ENCODE measurements at regions not wholly inside any gene's neighbourhood (a gene's known extent, or its start where the extent isn't known, plus 50 kb on each side); places are given as distances from the start of the nearest gene placed in this dataset.

DNA sequence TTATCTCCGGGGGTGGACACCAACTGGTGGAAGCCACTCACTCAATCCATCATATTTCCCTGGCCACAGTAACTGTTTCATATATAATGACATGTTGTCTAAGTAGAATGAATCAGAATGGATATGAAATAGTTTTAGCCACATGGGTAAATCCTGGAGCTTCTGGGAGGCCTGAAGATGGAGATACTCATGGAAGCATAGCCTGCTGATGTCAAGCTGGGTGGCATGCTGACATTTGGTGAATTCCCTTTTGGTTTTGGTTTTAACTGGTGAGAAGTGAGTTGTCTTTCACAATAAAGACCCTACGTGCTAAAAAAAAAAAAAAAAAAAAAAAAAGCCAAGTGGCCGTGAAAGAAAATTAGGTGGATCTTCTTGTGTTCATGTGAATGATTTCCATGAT lies 105.3 kb upstream of the ITGA6 start:
- H3K4me2 ChIP-seq (ENCODE audit: extremely low read depth, insufficient read depth, low read length), result no peak overlapping the region
- H3K27ac ChIP-seq (ENCODE audit: insufficient read depth, low read length), result no peak overlapping the region
- H3K9ac ChIP-seq (ENCODE audit: insufficient read depth, low read length), result no peak overlapping the region
- H3K9me3 ChIP-seq (ENCODE audit: control insufficient read depth, insufficient read depth, low read depth, low read length), result no peaks in the 10 kb centered on the region
- H4K20me1 ChIP-seq (ENCODE audit: control insufficient read depth, extremely low read depth, insufficient read depth, low read length), result no peaks in the 10 kb centered on the region
- DNase-seq (ENCODE audit: low read depth in 2 of 2), result no peak
- TF ChIP-seq EZH2 (IDR thresholded peaks at IDR 0.05; ENCODE audit: low read length, missing control alignments), result no peak
- no peak for TF ChIP-seq CTCF (conservative IDR thresholded peaks at IDR 0.05 in 1 of 2, IDR thresholded peaks at IDR 0.05 in 1 of 2; ENCODE audit: low read depth in 1 of 2, low read length in 2 of 2)
- H3K36me3 ChIP-seq (ENCODE audit: control insufficient read depth, insufficient read depth, low read length), result no peaks in the 10 kb centered on the region
- H3K79me2 ChIP-seq (ENCODE audit: control insufficient read depth, insufficient read depth, low read length), result no peaks in the 10 kb centered on the region
- no peak overlapping the region for H2AFZ ChIP-seq (ENCODE audit: low read length)
- no peaks in the 10 kb centered on the region for H3K4me1 ChIP-seq (ENCODE audit: control insufficient read depth, extremely low read depth, insufficient read depth, low read length)
- no peaks in the 10 kb centered on the region for H3K27me3 ChIP-seq (ENCODE audit: control insufficient read depth, insufficient read depth, low read length)
- H3K4me3 ChIP-seq (replicated peaks in 1 of 4; ENCODE audit: control extremely low read depth in 1 of 4, insufficient read depth in 1 of 4, low read depth in 3 of 4, low read length in 4 of 4), result no peak overlapping the region

GRCh38 chr2:172323256-172323655 lies 104.1 kb upstream of the ITGA6 start:
- H3K4me2 ChIP-seq (ENCODE audit: extremely low read depth, insufficient read depth, low read length), result no peak overlapping the region
- H3K79me2 ChIP-seq (ENCODE audit: control insufficient read depth, insufficient read depth, low read length), result no peaks in the 10 kb centered on the region
- TF ChIP-seq EZH2 (IDR thresholded peaks at IDR 0.05; ENCODE audit: low read length, missing control alignments), result no peak
- no peak for TF ChIP-seq CTCF (conservative IDR thresholded peaks at IDR 0.05 in 1 of 2, IDR thresholded peaks at IDR 0.05 in 1 of 2; ENCODE audit: low read depth in 1 of 2, low read length in 2 of 2)
- no peak overlapping the region for H2AFZ ChIP-seq (ENCODE audit: low read length)
- peak in 1 of 2 donors; percentile 54 for DNase-seq (ENCODE audit: low read depth in 2 of 2)
- no peak overlapping the region for H3K27ac ChIP-seq (ENCODE audit: insufficient read depth, low read length)
- no peaks in the 10 kb centered on the region for H3K4me1 ChIP-seq (ENCODE audit: control insufficient read depth, extremely low read depth, insufficient read depth, low read length)
- H4K20me1 ChIP-seq (ENCODE audit: control insufficient read depth, extremely low read depth, insufficient read depth, low read length), result no peaks in the 10 kb centered on the region
- H3K4me3 ChIP-seq (replicated peaks in 1 of 4; ENCODE audit: control extremely low read depth in 1 of 4, insufficient read depth in 1 of 4, low read depth in 3 of 4, low read length in 4 of 4), result no peak overlapping the region
- no peaks in the 10 kb centered on the region for H3K36me3 ChIP-seq (ENCODE audit: control insufficient read depth, insufficient read depth, low read length)
- no peak overlapping the region for H3K9ac ChIP-seq (ENCODE audit: insufficient read depth, low read length)
- no peaks in the 10 kb centered on the region for H3K27me3 ChIP-seq (ENCODE audit: control insufficient read depth, insufficient read depth, low read length)
- no peaks in the 10 kb centered on the region for H3K9me3 ChIP-seq (ENCODE audit: control insufficient read depth, insufficient read depth, low read depth, low read length)

- Histone ChIP-seq H3K79me2 (ENCODE audit: control insufficient read depth, insufficient read depth, low read length) (no peaks in the 10 kb centered on the region), H3K4me1 (ENCODE audit: control insufficient read depth, extremely low read depth, insufficient read depth, low read length) (no peaks in the 10 kb centered on the region), H3K36me3 (ENCODE audit: control insufficient read depth, insufficient read depth, low read length) (no peaks in the 10 kb centered on the region), H3K4me2 (ENCODE audit: extremely low read depth, insufficient read depth, low read length) (no peak overlapping the region), H3K27me3 (ENCODE audit: control insufficient read depth, insufficient read depth, low read length) (no peaks in the 10 kb centered on the region), H3K9ac (ENCODE audit: insufficient read depth, low read length) (no peak overlapping the region), H3K27ac (ENCODE audit: insufficient read depth, low read length) (no peak overlapping the region), H3K4me3 (replicated peaks in 1 of 4; ENCODE audit: control extremely low read depth in 1 of 4, insufficient read depth in 1 of 4, low read depth in 3 of 4, low read length in 4 of 4) (no peak overlapping the region), H3K9me3 (ENCODE audit: control insufficient read depth, insufficient read depth, low read depth, low read length) (no peaks in the 10 kb centered on the region), H2AFZ (ENCODE audit: low read length) (no peak overlapping the region), H4K20me1 (ENCODE audit: control insufficient read depth, extremely low read depth, insufficient read depth, low read length) (no peaks in the 10 kb centered on the region)
- DNase-seq (ENCODE audit: low read depth in 2 of 2), result no peak
- TF ChIP-seq CTCF (conservative IDR thresholded peaks at IDR 0.05 in 1 of 2, IDR thresholded peaks at IDR 0.05 in 1 of 2; ENCODE audit: low read depth in 1 of 2, low read length in 2 of 2), result no peak
- no peak for TF ChIP-seq EZH2 (IDR thresholded peaks at IDR 0.05; ENCODE audit: low read length, missing control alignments)
Observed at GRCh38 chr2:172323861-172324597, 103.4 kb upstream of the ITGA6 start.
